ENCODE measurements at regions not wholly inside any gene's neighbourhood (a gene's known extent, or its start where the extent isn't known, plus 50 kb on each side); places are given as distances from the start of the nearest gene placed in this dataset.

DNA sequence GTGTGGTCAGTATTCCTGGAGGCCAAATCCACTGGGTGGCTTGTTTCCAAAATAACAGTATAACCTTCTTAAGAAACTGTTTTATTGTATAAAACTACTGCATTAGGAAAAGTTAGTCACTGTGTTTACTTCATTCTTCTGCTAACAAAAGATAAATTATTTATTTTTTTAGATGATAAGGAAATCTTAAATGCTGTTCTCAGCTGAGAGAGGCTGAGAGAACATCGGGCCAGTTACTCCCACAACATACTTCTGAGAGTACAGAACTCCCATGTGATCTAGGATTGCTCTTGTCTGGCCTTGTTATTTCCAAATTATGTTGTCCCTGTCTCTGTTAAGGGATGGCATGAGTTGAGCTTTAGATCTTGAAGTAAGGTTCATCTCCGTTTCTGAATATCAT lies 96.7 kb upstream of the CXADR start:
- FAIRE-seq, result no peak
- DNase-seq (ENCODE audit: insufficient read length), result no peak
- no peak for TF ChIP-seq POLR2AphosphoS5 (IDR thresholded peaks at IDR 0.05; ENCODE audit: low read depth, low read length)
- TF ChIP-seq POLR2A (IDR thresholded peaks at IDR 0.05; ENCODE audit: low read depth, low read length), result no peak
- no peak for TF ChIP-seq TAF1 (IDR thresholded peaks at IDR 0.05; ENCODE audit: borderline replicate concordance, low read depth, low read length)

DNA sequence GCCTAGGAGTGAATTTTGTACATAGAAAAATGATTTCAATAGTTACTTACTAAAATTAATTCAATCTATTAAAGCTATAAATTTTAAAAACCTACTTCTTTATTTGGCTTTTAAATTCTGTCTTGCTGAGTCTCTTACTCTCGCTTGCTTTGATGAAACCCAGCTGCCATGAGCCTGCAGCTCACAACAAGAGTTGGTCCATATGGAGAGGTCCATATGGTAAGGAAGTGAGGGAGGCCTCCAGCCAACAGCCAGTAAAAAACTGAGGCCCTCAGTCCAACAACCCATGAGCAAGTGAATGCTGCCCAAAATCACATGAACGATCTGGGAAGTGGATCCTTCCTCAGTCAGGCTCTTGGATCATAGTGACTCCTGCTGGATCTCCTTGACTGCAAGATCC lies 89.9 kb upstream of the CXADR start:
- DNase-seq (ENCODE audit: insufficient read length) (no peak), FAIRE-seq (no peak)
- TF ChIP-seq POLR2A (IDR thresholded peaks at IDR 0.05; ENCODE audit: low read depth, low read length) (no peak), POLR2AphosphoS5 (IDR thresholded peaks at IDR 0.05; ENCODE audit: low read depth, low read length) (no peak), TAF1 (IDR thresholded peaks at IDR 0.05; ENCODE audit: borderline replicate concordance, low read depth, low read length) (no peak)

DNA sequence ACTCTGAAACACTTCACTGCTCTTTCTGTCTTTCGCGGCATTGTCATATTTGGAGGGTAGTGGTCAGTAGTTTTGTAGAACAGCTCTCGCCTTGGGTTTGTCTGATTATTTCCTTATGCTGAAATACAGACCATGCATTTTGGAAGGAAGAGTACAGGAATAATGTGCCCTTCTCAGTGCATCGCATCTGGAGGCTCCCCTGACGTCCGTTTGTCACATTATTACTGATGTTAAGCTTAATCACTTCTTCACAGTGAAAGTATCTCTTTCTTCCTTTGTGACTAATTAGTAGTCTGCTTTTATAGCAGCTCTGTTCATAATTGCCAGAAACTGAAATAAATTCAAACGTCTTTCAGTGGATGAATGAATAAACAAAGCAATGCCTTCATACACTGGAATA lies 85.7 kb upstream of the CXADR start:
- no peak for DNase-seq (ENCODE audit: insufficient read length)
- TF ChIP-seq POLR2A (IDR thresholded peaks at IDR 0.05; ENCODE audit: low read depth, low read length), result no peak
- TF ChIP-seq POLR2AphosphoS5 (IDR thresholded peaks at IDR 0.05; ENCODE audit: low read depth, low read length), result no peak
- no peak for TF ChIP-seq TAF1 (IDR thresholded peaks at IDR 0.05; ENCODE audit: borderline replicate concordance, low read depth, low read length)
- no peak for FAIRE-seq

DNA sequence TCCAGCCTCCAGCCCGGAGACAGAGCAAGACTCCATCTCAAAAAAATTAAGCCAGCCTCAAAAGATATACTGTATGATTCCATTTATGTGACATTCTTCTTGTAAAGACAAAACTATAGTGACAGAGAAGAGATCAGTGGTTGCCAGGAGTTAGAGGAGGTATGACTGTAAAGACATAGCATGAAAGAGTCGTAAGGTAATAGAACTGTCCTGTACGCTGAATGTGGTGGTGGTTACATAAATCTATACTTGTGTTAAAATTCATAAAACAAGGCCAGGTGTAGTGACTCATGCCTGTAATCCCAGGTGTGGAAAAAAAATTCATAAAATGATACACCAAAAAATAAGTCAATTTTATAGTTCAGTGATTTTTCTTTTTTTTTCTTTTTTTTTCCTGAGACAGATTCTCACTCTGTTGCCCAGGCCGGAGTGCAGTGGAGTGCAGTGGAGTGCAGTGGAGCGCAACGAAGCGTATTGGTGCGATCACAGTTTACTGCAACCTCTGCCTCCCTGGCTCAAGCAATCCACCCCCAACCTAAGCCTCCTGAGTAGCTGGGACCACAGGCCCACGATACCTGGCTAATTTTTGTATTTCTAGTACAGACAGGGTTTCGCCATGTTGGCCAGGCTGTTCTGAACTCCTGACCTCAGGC lies 84.9 kb upstream of the CXADR start:
- FAIRE-seq (no peak), DNase-seq (ENCODE audit: insufficient read length) (no peak)
- no peak for TF ChIP-seq TAF1 (IDR thresholded peaks at IDR 0.05; ENCODE audit: borderline replicate concordance, low read depth, low read length)
- no peak for TF ChIP-seq POLR2AphosphoS5 (IDR thresholded peaks at IDR 0.05; ENCODE audit: low read depth, low read length)
- no peak for TF ChIP-seq POLR2A (IDR thresholded peaks at IDR 0.05; ENCODE audit: low read depth, low read length)

DNA sequence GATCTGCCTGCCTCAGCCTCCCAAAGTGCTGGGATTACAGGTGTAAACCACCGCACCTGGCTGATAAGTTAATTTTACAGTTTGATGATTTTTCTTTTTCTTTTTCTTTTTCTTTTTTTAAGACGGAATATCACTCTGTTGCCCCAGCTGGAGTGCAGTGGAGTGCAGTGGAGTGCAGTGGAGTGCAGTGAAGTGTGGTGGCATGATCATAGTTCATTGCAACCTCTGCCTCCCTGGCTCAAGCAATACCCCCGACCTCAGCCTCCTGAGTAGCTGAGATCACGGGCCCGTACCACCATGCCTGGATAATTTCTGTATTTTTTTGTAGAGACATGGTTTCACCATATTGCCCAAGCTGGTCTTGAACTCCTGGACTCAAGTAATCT lies 84.4 kb upstream of the CXADR start:
- TF ChIP-seq POLR2AphosphoS5 (IDR thresholded peaks at IDR 0.05; ENCODE audit: low read depth, low read length) (no peak), POLR2A (IDR thresholded peaks at IDR 0.05; ENCODE audit: low read depth, low read length) (no peak), TAF1 (IDR thresholded peaks at IDR 0.05; ENCODE audit: borderline replicate concordance, low read depth, low read length) (no peak)

DNA sequence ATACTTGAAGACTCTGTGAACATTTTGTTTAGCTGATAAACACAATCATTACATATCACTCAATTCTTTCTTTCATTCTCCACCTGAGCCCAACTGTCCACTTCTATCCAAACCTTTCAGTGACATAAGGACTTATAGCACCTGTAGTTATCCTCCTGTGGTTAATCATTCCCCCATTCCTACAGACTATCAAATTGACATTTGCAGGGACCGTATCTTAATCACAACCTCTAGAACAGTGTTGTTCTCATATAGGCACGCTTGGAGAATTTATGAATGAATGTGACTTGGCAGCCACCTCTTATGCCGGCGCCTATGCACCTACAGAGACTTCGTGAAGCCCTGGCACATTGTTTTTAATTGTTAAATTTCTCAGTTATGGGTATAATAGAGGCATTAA lies 83.9 kb upstream of the CXADR start:
- no peak for TF ChIP-seq TAF1 (IDR thresholded peaks at IDR 0.05; ENCODE audit: borderline replicate concordance, low read depth, low read length)
- TF ChIP-seq POLR2AphosphoS5 (IDR thresholded peaks at IDR 0.05; ENCODE audit: low read depth, low read length), result no peak
- no peak for TF ChIP-seq POLR2A (IDR thresholded peaks at IDR 0.05; ENCODE audit: low read depth, low read length)
- no peak for DNase-seq (ENCODE audit: insufficient read length)
- no peak for FAIRE-seq

More for the DNA sequence above, 84.4 kb upstream of the CXADR start:
- DNase-seq (ENCODE audit: insufficient read length) (no peak), FAIRE-seq (no peak)

DNA sequence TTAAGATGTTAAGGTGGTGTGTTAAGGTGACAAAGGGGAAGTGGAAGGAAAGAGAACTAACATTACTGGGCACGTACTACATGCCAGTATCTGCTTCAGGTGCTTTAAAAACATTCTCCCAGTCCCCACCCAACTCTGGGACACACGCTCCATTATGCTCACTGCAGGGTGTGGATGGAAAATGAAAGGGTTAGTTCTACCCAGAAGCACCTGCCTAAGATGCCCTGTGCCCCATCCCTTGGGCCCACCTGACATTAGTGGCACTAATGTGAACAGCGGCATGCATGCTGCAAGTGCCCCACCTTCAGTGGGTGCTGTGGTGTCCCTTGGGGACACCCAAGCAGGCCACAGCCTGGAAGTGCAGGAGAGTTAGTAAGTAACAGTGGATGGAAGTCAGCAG lies 82.9 kb upstream of the CXADR start:
- FAIRE-seq, result no peak
- DNase-seq (ENCODE audit: insufficient read length), result no peak
- no peak for TF ChIP-seq POLR2A (IDR thresholded peaks at IDR 0.05; ENCODE audit: low read depth, low read length)
- no peak for TF ChIP-seq POLR2AphosphoS5 (IDR thresholded peaks at IDR 0.05; ENCODE audit: low read depth, low read length)
- TF ChIP-seq TAF1 (IDR thresholded peaks at IDR 0.05; ENCODE audit: borderline replicate concordance, low read depth, low read length), result no peak

DNA sequence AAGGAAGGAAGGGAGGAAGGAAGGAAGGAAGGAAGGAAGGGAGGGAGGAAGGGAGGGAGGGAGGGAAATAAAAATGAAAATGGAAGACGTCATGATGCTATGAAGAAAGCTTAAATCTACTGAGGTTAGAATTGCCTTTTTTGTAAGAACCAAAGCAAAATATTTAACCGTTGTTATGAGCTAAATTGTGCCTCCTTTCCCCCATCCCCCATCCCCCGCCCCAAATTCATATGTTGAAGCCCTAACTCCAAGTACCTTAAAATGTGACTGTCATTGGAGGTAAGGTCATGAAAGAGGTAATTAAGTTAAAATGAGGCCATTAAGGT lies 80.1 kb upstream of the CXADR start:
- FAIRE-seq (no peak), DNase-seq (ENCODE audit: insufficient read length) (no peak)
- no peak for TF ChIP-seq POLR2A (IDR thresholded peaks at IDR 0.05; ENCODE audit: low read depth, low read length)
- TF ChIP-seq POLR2AphosphoS5 (IDR thresholded peaks at IDR 0.05; ENCODE audit: low read depth, low read length), result no peak
- TF ChIP-seq TAF1 (IDR thresholded peaks at IDR 0.05; ENCODE audit: borderline replicate concordance, low read depth, low read length), result no peak

DNA sequence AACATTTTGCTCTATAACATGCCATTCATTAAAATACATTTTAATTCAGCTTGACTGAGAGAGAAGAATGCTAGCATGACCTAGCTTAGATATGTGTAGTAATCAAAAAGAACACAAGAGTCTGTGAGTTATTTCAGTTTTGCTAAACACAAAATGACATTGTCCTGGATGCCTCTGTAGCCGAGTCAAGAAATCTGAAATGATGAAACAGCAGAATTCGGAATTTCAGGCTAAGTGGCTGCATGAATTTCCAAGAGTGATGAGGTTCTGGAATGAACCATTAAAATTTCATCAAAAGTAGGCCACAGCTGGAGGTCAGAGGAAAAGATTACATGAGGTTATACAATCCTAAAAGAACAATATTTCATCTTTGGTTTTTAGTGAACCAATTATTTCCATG lies 79.1 kb upstream of the CXADR start:
- FAIRE-seq (no peak), DNase-seq (ENCODE audit: insufficient read length) (no peak)
- TF ChIP-seq POLR2AphosphoS5 (IDR thresholded peaks at IDR 0.05; ENCODE audit: low read depth, low read length) (no peak), TAF1 (IDR thresholded peaks at IDR 0.05; ENCODE audit: borderline replicate concordance, low read depth, low read length) (no peak), POLR2A (IDR thresholded peaks at IDR 0.05; ENCODE audit: low read depth, low read length) (no peak)

DNA sequence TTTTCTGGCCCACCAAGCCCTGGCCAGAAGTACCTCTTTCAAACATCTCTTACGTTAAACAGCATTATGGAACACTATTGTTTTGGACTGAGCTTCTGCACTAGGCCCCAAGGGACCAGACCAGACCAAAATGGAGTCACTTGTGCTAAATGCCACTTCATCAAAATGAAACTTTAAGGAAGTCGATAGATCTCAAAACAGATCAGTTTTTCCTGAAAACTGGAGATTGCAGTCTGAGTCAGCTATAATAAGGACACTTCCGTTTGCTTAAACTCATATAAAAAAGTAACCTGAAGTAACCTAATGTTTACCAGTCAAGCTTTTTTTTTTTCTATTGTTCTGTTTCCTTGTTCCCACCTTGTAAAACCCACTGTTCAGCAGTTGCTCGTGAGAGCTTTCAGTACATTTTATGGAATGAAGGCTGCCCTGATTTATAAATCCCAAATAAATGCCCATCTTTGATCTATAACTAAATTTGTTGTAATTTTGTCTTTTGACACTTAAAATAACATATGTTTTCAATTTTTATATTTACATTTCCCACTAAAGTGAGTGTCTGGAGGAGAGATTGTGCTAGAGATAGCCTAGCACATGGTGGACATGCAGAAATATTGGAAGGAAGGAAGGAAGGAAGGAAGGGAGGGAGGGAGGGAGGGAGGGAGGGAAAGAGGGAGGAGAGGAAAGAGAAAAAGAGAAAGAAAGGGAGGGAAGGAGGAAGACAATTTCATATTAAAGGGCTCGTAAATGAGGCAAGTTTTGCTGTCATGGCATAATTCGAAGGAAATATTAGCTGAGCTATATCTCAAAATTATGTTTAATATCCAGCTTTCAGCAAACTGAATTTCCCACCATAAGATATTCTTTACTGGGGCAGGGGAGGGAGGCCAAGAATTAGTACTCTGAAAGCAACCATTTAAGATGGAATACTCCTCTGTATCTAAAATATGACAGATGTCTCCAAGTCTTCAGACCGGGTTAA lies 77.0 kb upstream of the CXADR start:
- FAIRE-seq (no peak), DNase-seq (ENCODE audit: insufficient read length) (no peak)
- no peak for TF ChIP-seq POLR2AphosphoS5 (IDR thresholded peaks at IDR 0.05; ENCODE audit: low read depth, low read length)
- no peak for TF ChIP-seq POLR2A (IDR thresholded peaks at IDR 0.05; ENCODE audit: low read depth, low read length)
- TF ChIP-seq TAF1 (IDR thresholded peaks at IDR 0.05; ENCODE audit: borderline replicate concordance, low read depth, low read length), result no peak

DNA sequence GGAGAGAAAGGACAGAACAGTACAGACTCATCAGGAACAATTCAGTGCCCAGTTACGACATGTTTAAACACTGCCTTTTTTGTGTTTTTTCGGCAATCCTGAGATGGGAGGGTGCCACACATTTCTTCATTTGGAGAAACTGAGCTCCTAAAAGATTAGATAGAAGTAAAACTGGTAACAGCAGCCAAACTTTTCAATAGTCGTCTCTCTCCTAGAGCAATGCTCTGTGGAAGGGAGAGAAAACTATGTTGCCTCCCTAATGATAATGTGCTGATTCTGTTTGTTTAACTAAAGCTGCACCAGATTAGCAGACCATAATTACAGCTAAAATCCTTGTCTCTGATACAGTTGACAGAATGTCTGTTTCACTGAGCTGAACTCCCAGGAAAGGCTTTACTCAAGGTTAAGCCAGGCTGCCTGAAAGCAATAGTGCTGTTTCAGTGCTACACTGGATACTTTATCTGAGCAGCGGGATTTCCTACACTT lies 76.2 kb upstream of the CXADR start:
- DNase-seq (ENCODE audit: insufficient read length) (no peak), FAIRE-seq (no peak)
- TF ChIP-seq POLR2A (IDR thresholded peaks at IDR 0.05; ENCODE audit: low read depth, low read length), result no peak
- TF ChIP-seq POLR2AphosphoS5 (IDR thresholded peaks at IDR 0.05; ENCODE audit: low read depth, low read length), result no peak

DNA sequence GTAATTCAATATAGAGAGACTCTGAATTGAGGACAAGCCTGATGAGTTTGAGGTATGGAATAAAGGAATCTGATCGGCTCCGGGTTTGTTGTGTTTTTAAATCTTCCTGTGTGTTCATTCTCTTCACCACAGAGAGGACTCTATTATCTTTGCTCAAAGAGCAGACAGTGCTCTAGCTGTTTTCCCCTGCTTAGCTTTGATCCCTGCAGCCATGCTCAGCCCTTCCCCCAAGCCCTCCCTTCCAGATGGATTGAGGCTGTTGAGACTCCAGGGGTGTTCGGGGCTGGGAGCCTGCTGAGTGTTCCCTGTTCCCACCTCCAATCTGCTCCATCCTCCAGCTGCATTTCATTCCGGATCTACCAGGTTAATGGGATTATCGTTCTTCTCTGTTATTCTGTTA lies 74.2 kb upstream of the CXADR start:
- FAIRE-seq, result no peak
- no peak for DNase-seq (ENCODE audit: insufficient read length)

More for the DNA sequence above, 74.2 kb upstream of the CXADR start:
- TF ChIP-seq POLR2AphosphoS5 (IDR thresholded peaks at IDR 0.05; ENCODE audit: low read depth, low read length) (no peak), POLR2A (IDR thresholded peaks at IDR 0.05; ENCODE audit: low read depth, low read length) (no peak), TAF1 (IDR thresholded peaks at IDR 0.05; ENCODE audit: borderline replicate concordance, low read depth, low read length) (no peak)

Measured in GM12892 (cell line).